ENCODE measurements at regions not wholly inside any gene's neighbourhood (a gene's known extent, or its start where the extent isn't known, plus 50 kb on each side); places are given as distances from the start of the nearest gene placed in this dataset.

DNA sequence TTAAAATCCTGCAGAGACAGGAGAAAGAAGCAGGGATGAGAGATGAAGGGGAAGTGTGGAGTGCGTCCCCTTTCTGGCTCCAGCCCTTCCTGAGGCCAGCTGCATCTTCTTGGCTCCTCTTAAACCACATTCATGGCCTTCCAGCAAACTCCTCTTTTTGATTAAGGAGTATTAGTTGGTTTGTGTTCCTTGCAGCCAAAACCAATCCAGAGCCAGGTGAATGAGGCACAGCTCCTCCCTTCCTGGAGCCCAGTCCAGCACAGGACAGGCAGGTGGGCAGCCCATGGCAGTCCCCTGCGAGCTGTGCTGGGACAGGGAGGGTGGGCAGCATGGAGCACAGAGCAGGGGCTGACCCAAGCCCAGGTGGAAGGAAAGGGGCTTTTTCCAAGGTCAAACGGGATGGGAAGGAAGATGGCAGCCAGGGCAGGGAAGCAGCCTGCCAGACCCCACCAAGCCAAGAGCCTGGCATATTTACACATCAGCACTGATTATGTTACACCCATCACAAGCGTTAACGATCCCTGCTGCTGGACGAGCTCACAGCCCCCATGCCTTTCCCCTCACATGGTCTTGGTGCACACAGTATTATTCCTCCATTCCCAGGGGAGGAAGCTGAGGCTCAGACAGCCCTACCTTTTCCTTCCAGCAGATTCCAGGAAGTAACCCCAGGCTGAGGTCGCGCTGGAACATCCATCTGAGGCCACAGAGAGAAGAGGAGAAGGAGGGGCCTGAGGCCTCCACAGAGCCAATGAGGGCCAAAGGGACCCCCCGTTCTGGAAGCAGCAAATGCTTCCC is 175.6 kb downstream of the SMAD6 start:
- WGBS (ENCODE audit: insufficient coverage, insufficient replicate concordance, low lambda C conversion rate, missing lambda C conversion rate), result 19% methylated on average over 8 of the region's 9 CpGs
- CTCF ChIA-PET, result interaction anchor here (2.4 kb wide), 1 partner anchor 26 kb away, joined by 5 read pairs; no protein-coding TSS in a partner anchor
- H3K9ac ChIP-seq (ENCODE audit: control insufficient read depth, insufficient read depth, low read length), result no peak overlapping the region
- no peak overlapping the region for H3K4me2 ChIP-seq (ENCODE audit: control insufficient read depth, insufficient read depth)
- no peaks in the 10 kb centered on the region for H4K20me1 ChIP-seq (ENCODE audit: control insufficient read depth, insufficient read depth)
- H3K4me3 ChIP-seq, result no peak overlapping the region
- no peak overlapping the region for H2AFZ ChIP-seq (ENCODE audit: control insufficient read depth, low read depth, low read length)
- RAD21 ChIA-PET (ENCODE audit: unreplicated experiment), result no interaction called here
- FAIRE-seq (no peak), ATAC-seq (no peak), DNase-seq (ENCODE audit: low read depth, low spot score) (no peak)
- in situ Hi-C loops (cut with MboI) (no loop called here), intact Hi-C loops (cut with micrococcal nuclease; ENCODE audit: unreplicated experiment) (no loop called here)
- TF ChIP-seq CREM (IDR thresholded peaks at IDR 0.05; ENCODE audit: low read depth) (no peak), SIN3A (IDR thresholded peaks at IDR 0.05; ENCODE audit: low read depth, low read length) (no peak), GATAD2B (conservative IDR thresholded peaks at IDR 0.05; ENCODE audit: low read depth) (no peak), HCFC1 (IDR thresholded peaks at IDR 0.05; ENCODE audit: low read length) (no peak), NRF1 (conservative IDR thresholded peaks at IDR 0.05; ENCODE audit: low read depth, low read length) (no peak), IKZF1 (conservative IDR thresholded peaks at IDR 0.05) (no peak), ZNF384 (IDR thresholded peaks at IDR 0.05; ENCODE audit: borderline replicate concordance, low read depth, low read length) (no peak), POLR2AphosphoS5 (IDR thresholded peaks at IDR 0.05; ENCODE audit: low read length) (no peak), NFYA (IDR thresholded peaks at IDR 0.05; ENCODE audit: borderline replicate concordance, low read depth, low read length) (no peak), ESRRA (IDR thresholded peaks at IDR 0.05; ENCODE audit: low read length) (no peak), ZNF622 (IDR thresholded peaks at IDR 0.05) (no peak), ASH2L (IDR thresholded peaks at IDR 0.05; ENCODE audit: borderline replicate concordance, low read depth) (no peak), BCL11A (IDR thresholded peaks at IDR 0.05; ENCODE audit: low read depth, low read length) (no peak), MEF2B (IDR thresholded peaks at IDR 0.05; ENCODE audit: partially characterized antibody, poor library complexity, severe bottlenecking) (no peak), EZH2 (IDR thresholded peaks at IDR 0.05; ENCODE audit: borderline replicate concordance, control insufficient read depth, low read depth, low read length) (no peak)
- TF ChIP-seq, protein P1, sequence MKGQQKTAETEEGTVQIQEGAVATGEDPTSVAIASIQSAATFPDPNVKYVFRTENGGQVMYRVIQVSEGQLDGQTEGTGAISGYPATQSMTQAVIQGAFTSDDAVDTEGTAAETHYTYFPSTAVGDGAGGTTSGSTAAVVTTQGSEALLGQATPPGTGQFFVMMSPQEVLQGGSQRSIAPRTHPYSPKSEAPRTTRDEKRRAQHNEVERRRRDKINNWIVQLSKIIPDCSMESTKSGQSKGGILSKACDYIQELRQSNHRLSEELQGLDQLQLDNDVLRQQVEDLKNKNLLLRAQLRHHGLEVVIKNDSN (IDR thresholded peaks at IDR 0.05; ENCODE audit: borderline replicate concordance, extremely low read length, insufficient read depth, low read depth, low read length), result no peak
- TF ChIP-seq, protein P2, sequence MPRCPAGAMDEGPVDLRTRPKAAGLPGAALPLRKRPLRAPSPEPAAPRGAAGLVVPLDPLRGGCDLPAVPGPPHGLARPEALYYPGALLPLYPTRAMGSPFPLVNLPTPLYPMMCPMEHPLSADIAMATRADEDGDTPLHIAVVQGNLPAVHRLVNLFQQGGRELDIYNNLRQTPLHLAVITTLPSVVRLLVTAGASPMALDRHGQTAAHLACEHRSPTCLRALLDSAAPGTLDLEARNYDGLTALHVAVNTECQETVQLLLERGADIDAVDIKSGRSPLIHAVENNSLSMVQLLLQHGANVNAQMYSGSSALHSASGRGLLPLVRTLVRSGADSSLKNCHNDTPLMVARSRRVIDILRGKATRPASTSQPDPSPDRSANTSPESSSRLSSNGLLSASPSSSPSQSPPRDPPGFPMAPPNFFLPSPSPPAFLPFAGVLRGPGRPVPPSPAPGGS (IDR thresholded peaks at IDR 0.05; ENCODE audit: borderline replicate concordance, insufficient read depth, low read depth, low read length, poor library complexity, severe bottlenecking), result no peak
- no peaks in the 10 kb centered on the region for H3K9me3 ChIP-seq (replicated peaks; ENCODE audit: control insufficient read depth, insufficient read depth, low read length)
- POLR2A ChIA-PET, result no interaction called here
- no peaks in the 10 kb centered on the region for H3K36me3 ChIP-seq (ENCODE audit: control insufficient read depth in 2 of 2, insufficient read depth in 2 of 2, low read length in 1 of 2)
- no peaks in the 10 kb centered on the region for H3K79me2 ChIP-seq (ENCODE audit: control insufficient read depth, insufficient read depth, low read length)
- H3K4me1 ChIP-seq (ENCODE audit: control insufficient read depth, insufficient read depth, low read length), result peaks cover 3% of the 10 kb centered on the region; the same call in 1 of the 2 replicates
- SMC1A ChIA-PET (ENCODE audit: uncharacterized antibody, unreplicated experiment), result no interaction called here
- no TSS peak for BruUV-seq (replicated peaks)
- H3K27ac ChIP-seq (ENCODE audit: control insufficient read depth, insufficient read depth), result no peak overlapping the region
- H3K27me3 ChIP-seq (replicated peaks in 1 of 2; ENCODE audit: control insufficient read depth in 2 of 2, insufficient read depth in 2 of 2, low read length in 1 of 2), result no peaks in the 10 kb centered on the region; a peak in 3 of 4 replicates
